ENCODE measurements at regions not wholly inside any gene's neighbourhood (a gene's known extent, or its start where the extent isn't known, plus 50 kb on each side); places are given as distances from the start of the nearest gene placed in this dataset.

DNA sequence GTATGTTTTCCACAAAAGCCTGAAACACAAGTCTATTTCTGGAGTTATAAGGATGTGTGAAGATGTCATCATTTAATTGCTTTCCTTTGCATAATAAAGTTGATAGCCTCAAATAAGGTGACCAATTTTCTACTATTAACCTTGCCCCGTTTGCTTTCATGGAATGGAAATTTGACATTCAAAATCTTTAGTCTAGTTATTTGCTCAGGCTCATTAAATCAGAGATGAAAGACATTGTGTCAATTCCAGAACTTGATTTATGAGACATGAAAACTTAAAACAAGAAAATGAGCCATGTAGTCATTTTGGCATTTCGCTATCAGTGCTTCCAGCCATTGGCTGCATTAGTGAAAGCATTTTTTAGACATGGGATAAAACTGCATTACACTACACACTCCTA, 91.5 kb upstream of the ZSWIM2 start:
- H3K36me3 Mint-ChIP-seq: no peaks in the 10 kb centered on the region
- no peaks in the 10 kb centered on the region for H3K36me3 ChIP-seq (replicated peaks in 1 of 2; ENCODE audit: control insufficient read depth in 1 of 2, insufficient read depth in 2 of 2, low read length in 2 of 2)
- H3K9me3 Mint-ChIP-seq: peaks cover 0 to 4% (median 0%) of the 10 kb centered on the region in 7 donors
- no peak overlapping the region for H3K27ac Mint-ChIP-seq
- H3K4me1 ChIP-seq (ENCODE audit: control insufficient read depth in 1 of 2, insufficient read depth in 2 of 2, low read length in 2 of 2): no peaks in the 10 kb centered on the region
- H3K4me1 Mint-ChIP-seq: no peaks in the 10 kb centered on the region
- TF ChIP-seq, protein P1, sequence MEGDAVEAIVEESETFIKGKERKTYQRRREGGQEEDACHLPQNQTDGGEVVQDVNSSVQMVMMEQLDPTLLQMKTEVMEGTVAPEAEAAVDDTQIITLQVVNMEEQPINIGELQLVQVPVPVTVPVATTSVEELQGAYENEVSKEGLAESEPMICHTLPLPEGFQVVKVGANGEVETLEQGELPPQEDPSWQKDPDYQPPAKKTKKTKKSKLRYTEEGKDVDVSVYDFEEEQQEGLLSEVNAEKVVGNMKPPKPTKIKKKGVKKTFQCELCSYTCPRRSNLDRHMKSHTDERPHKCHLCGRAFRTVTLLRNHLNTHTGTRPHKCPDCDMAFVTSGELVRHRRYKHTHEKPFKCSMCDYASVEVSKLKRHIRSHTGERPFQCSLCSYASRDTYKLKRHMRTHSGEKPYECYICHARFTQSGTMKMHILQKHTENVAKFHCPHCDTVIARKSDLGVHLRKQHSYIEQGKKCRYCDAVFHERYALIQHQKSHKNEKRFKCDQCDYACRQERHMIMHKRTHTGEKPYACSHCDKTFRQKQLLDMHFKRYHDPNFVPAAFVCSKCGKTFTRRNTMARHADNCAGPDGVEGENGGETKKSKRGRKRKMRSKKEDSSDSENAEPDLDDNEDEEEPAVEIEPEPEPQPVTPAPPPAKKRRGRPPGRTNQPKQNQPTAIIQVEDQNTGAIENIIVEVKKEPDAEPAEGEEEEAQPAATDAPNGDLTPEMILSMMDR (IDR thresholded peaks at IDR 0.05): no peak
- no peak overlapping the region for H2AFZ ChIP-seq (ENCODE audit: insufficient read depth, low read depth, low read length, poor library complexity, severe bottlenecking)
- no peaks in the 10 kb centered on the region for H4K20me1 ChIP-seq (ENCODE audit: insufficient read depth, low read length)
- no peak overlapping the region for H3K4me2 ChIP-seq (replicated peaks; ENCODE audit: extremely low read depth, low read length, poor library complexity, severe bottlenecking)
- peaks cover 0 to 4% (median 0%) of the 10 kb centered on the region in 3 donors for H3K27me3 Mint-ChIP-seq (ENCODE audit: low read depth in 3 of 3)
- H3K9me3 ChIP-seq (replicated peaks in 1 of 2; ENCODE audit: control insufficient read depth in 1 of 2, insufficient read depth in 1 of 2, low read length in 2 of 2): no peaks in the 10 kb centered on the region
- intact Hi-C loops (cut with micrococcal nuclease): no loop called here
- no peak for DNase-seq
- no peaks in the 10 kb centered on the region for H3K27me3 ChIP-seq (ENCODE audit: control insufficient read depth in 2 of 2, insufficient read depth in 2 of 2, low read length in 2 of 2)
- no peaks in the 10 kb centered on the region for H3K79me2 ChIP-seq (ENCODE audit: insufficient read depth, low read length)
- no peak overlapping the region for H3K27ac ChIP-seq (ENCODE audit: low read depth in 1 of 2, low read length in 2 of 2)
- H3K4me3 ChIP-seq (replicated peaks in 1 of 3; ENCODE audit: low read depth in 2 of 3, low read length in 3 of 3): no peak overlapping the region
- H3K4me3 Mint-ChIP-seq: no peak overlapping the region
- no CpG with 5 or more reads among the region's 2 CpGs for WGBS (ENCODE audit: insufficient coverage)
- no peak overlapping the region for H3K9ac ChIP-seq (ENCODE audit: insufficient read depth, low read length, poor library complexity, severe bottlenecking)

DNA sequence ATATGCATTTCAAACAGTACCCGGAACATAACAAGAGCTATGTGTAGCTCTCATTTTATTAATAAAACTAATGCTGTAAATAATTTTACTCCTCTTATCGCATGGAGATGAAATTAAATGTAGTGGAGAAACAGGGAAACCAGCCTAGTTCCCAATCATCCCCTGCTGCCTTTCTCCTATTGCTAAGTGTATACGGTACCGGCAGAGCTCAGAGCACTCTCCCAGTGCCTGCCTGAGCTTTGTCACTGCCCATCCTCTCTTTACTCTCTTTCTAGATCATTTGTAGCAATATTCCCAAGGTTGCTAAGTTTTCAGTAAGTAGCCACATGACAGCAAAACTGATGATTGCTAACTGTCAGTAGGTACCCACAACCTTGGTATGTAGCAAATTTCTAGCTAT, 85.5 kb upstream of the ZSWIM2 start:
- H3K36me3 Mint-ChIP-seq: no peaks in the 10 kb centered on the region
- H3K27ac Mint-ChIP-seq: peak overlapping the region in 1 of 7 donors; percentile 69
- TF ChIP-seq, protein P1 (IDR thresholded peaks at IDR 0.05): no peak
- no CpG with 5 or more reads among the region's 4 CpGs for WGBS (ENCODE audit: insufficient coverage)
- no peaks in the 10 kb centered on the region for H4K20me1 ChIP-seq (ENCODE audit: insufficient read depth, low read length)
- no peak overlapping the region for H3K9ac ChIP-seq (ENCODE audit: insufficient read depth, low read length, poor library complexity, severe bottlenecking)
- H3K4me2 ChIP-seq (replicated peaks; ENCODE audit: extremely low read depth, low read length, poor library complexity, severe bottlenecking): no peak overlapping the region
- H3K9me3 Mint-ChIP-seq: peaks cover 0 to 3% (median 0%) of the 10 kb centered on the region in 7 donors
- DNase-seq: no peak
- no peaks in the 10 kb centered on the region for H3K9me3 ChIP-seq (replicated peaks in 1 of 2; ENCODE audit: control insufficient read depth in 1 of 2, insufficient read depth in 1 of 2, low read length in 2 of 2)
- H3K27ac ChIP-seq (ENCODE audit: low read depth in 1 of 2, low read length in 2 of 2): no peak overlapping the region
- H3K4me1 ChIP-seq (ENCODE audit: control insufficient read depth in 1 of 2, insufficient read depth in 2 of 2, low read length in 2 of 2): no peaks in the 10 kb centered on the region
- peaks cover 0 to 2% (median 0%) of the 10 kb centered on the region in 3 donors for H3K27me3 Mint-ChIP-seq (ENCODE audit: low read depth in 3 of 3)
- no peaks in the 10 kb centered on the region for H3K27me3 ChIP-seq (ENCODE audit: control insufficient read depth in 2 of 2, insufficient read depth in 2 of 2, low read length in 2 of 2)
- no peaks in the 10 kb centered on the region for H3K79me2 ChIP-seq (ENCODE audit: insufficient read depth, low read length)
- intact Hi-C loops (cut with micrococcal nuclease): no loop called here
- H3K4me3 ChIP-seq (replicated peaks in 1 of 3; ENCODE audit: low read depth in 2 of 3, low read length in 3 of 3): no peak overlapping the region
- no peak overlapping the region for H2AFZ ChIP-seq (ENCODE audit: insufficient read depth, low read depth, low read length, poor library complexity, severe bottlenecking)
- H3K36me3 ChIP-seq (replicated peaks in 1 of 2; ENCODE audit: control insufficient read depth in 1 of 2, insufficient read depth in 2 of 2, low read length in 2 of 2): no peaks in the 10 kb centered on the region
- no peak overlapping the region for H3K4me3 Mint-ChIP-seq
- no peaks in the 10 kb centered on the region for H3K4me1 Mint-ChIP-seq
